Stimulated activated naive CD8-positive, alpha-beta T cell treated with anti-CD3 and anti-CD28 coated beads, Interleukin-15, Interleukin-2, amounts not matched to agents 100 U/mL and 50 U/mL, for 24 hours (primary cell): ENCODE measurements at regions not wholly inside any gene's neighbourhood (a gene's known extent, or its start where the extent isn't known, plus 50 kb on each side); places are given as distances from the start of the nearest gene placed in this dataset.
"Not testable (repeated sequence)": the region's sequence is repeated elsewhere in the genome, so short reads cannot be mapped to it uniquely, and the experiment has no call there.

ENCODE experiments used
- ATAC-seq: fragments of 150-1000 bp; cut with Tn5 transposase; one replicate; pipeline ENCODE4 v1.10.0; 2021
- DNase-seq: peaks from one replicate; pipeline ENCODE4 v3.0.0; 2021

GRCh38 chr5:9790276-9790675 is 160.1 kb upstream of the TAS2R1 start:
- no peak for ATAC-seq

GRCh38 chr5:9789777-9790176 is 159.6 kb upstream of the TAS2R1 start:
- ATAC-seq, result no peak

More at GRCh38 chr5:9790276-9790675, 160.1 kb upstream of the TAS2R1 start:
- no peak for DNase-seq

GRCh38 chr5:9787861-9788600 is 157.9 kb upstream of the TAS2R1 start:
- DNase-seq, result no peak
- no peak for ATAC-seq

More at GRCh38 chr5:9789777-9790176, 159.6 kb upstream of the TAS2R1 start:
- no peak for DNase-seq

GRCh38 chr5:9786380-9787360 is 156.5 kb upstream of the TAS2R1 start:
- DNase-seq, result no peak
- ATAC-seq, result no peak

DNA sequence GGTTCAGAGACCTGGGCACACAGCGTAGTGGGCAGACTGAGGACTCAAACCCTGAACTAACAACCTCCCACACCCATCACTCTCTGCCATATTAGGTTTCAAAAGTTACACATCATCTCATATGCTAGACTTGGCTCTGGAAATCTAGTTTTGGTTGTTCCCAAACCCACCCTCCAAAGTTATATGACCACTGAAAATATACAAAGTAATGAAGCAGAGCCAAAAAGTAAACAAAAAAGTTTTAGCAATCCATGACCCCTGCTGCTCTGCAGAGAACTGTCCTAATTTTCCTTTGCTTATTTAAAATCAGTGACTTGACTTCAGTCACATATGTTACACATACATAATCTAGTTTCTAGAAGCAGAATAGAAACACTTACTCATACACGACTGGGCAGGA is 155.6 kb upstream of the TAS2R1 start:
- ATAC-seq (no peak), DNase-seq (no peak)

DNA sequence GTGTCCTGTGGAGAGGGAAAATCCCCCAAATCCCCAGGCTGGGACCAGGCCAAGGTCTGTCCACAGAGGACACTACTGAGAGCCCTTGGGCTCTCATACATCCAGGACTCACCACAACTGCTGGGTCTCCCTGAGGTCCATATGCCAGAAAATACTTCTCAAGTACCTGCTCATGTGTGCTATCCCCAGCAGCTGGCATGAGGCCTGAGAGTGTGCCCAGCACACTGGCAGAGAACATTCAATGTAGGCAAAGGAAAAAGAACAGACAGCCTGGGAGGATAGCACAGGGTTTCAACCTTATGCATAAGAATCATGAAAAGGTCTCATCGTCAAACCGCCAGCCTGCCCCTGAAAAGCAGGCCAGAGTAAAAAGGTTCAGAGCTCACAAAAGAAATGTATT is 154.1 kb upstream of the TAS2R1 start:
- ATAC-seq (no peak), DNase-seq (no peak)

GRCh38 chr5:9782826-9783560 is 152.8 kb upstream of the TAS2R1 start:
- no peak for ATAC-seq
- no peak for DNase-seq

GRCh38 chr5:9781890-9782289 is 151.7 kb upstream of the TAS2R1 start:
- DNase-seq (no peak), ATAC-seq (no peak)

GRCh38 chr5:9781275-9781674 is 151.1 kb upstream of the TAS2R1 start:
- no peak for DNase-seq
- no peak for ATAC-seq

- ATAC-seq (no peak), DNase-seq (no peak)
Observed at GRCh38 chr5:9780501-9780900, 150.3 kb upstream of the TAS2R1 start.

DNA sequence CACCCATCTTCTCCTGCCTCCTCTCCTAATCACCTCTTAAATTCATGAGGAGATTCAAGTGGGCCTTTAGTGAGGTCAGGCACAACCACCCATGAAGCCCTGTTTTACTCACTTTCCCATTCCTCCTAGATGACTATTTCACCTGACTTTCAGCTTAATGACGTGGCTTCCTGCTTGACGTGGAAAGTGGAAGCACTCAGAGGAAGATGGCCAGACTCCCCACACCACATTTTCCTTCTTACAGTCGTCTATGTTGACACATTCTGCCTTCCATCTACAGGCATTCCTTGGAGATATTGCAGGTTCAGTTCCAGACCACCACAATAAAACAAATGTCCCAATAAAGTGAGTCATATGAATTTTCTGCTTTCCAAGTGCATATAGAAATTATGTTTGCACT is 146.4 kb upstream of the TAS2R1 start:
- no peak for DNase-seq
- ATAC-seq, result no peak

GRCh38 chr5:9775339-9775738 is 145.2 kb upstream of the TAS2R1 start:
- DNase-seq (no peak), ATAC-seq (no peak)

DNA sequence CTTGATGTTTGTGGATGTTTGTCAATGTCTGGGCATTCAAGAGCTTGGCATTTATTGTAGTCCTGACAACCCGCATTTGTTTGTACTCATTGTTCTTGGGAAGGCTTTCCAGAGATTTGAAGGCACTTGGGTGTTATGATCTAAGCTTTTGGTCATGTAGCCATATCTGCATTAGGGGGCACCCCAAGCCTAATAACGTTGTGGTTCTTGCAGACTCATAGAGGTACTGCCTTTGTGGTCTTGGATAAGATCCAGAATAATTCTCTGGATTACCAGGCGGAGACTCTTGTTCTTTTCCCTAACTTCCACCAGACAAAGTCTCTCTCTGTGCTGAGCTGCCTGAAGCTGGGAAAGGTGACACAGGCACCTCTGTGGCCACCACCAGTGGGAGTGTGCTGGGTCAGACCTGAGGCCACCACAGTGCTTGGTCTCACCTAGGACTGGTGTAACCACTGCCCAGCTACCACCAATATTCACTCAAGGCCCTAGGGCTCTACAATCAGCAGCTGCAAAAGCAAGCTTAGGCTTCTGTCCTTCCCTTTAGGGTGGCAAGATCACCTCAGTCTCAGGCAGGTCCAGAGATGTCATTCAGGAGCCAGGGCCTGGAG is 144.4 kb upstream of the TAS2R1 start:
- DNase-seq (no peak), ATAC-seq (no peak)

GRCh38 chr5:9771079-9771478 is 140.9 kb upstream of the TAS2R1 start:
- ATAC-seq (no peak), DNase-seq (no peak)

GRCh38 chr5:9766581-9766980 is 136.4 kb upstream of the TAS2R1 start:
- DNase-seq, result no peak
- ATAC-seq, result no peak

DNA sequence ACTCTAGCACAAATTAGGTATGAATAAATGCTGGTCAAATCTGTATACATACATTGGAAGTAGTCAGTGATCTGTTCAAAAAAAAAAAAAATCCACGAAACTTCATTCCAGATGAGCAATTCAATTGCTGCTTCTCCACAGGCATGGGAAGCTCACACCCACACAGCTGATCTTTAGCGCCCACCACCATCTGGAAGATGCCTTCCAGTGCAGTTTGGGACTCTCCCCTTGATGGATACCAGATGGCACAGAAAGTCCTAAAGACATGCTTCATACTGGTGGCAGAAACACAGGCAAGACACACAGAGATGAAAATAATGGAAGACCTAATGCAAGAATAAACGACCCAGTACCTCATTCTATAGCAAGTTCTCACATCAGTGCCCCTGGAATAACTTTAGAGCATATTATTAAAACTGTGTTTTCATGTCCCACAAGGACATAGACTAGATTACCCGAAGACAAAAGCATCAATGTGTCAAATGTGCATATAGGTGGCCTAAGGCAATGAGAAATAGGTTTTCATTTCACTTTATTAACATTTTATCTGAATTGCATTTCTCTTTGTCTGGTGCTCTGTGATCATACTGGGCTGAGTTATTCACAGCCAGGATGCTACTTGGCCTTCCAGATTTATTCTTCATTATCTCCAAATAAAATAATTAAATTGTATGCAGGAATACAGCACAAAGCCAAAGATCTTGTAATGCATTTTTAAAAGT is 135.4 kb upstream of the TAS2R1 start:
- ATAC-seq (no peak), DNase-seq (no peak)

DNA sequence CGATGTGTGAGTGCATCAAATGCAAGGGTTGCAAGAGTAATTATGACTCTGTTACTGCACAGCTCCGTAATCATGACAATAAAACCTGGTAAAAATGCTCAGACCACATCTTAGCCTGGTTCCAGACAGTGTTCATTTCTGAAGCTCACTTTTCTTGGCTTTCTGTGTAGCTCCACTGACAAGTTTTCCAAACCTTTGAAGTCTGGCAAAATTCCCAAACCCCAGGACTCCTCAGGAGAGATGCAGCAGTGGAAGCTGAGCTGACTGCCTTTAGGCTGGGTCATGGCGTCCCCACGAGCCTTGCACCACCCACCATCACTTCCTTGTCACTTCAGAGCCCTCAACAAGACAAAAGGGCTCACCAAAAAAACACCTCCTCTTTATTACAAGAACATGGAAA is 131.6 kb upstream of the TAS2R1 start:
- no peak for ATAC-seq
- no peak for DNase-seq

DNA sequence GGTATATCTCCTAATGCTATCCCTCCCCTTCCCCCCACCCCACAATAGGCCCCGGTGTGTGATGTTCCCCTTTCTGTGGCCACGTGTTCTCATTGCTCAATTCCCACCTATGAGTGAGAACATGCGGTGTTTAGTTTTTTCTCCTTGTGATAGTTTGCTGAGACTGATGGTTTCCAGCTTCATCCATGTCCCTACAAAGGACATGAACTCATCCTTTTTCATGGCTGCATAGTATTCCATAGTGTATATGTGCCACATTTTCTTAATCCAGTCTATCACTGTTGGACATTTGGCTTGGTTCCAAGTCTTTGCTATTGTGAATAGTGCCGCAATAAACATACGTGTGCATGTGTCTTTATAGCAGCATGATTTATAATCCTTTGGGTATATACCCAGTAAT is 122.5 kb upstream of the TAS2R1 start:
- not testable (repeated sequence) for ATAC-seq, DNase-seq

DNA sequence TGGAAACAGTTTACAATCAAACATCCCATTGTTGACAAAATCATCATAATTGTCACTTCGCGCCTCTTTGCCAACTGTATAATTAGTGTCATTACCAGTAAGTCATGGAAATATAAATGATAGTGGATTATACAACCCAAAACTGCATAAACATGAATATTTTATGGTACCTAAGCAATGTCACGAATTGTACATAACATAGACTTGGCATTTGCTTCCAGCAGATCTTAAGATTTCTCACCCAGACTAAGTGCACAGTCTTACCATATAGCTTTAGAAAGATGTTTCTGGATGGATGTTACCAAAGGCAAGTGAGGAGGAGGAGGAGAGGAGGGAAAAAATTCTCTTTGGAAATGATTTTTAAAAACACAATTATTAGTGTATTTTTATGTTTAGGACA is 113.4 kb upstream of the TAS2R1 start:
- DNase-seq (no peak), ATAC-seq (no peak)

DNA sequence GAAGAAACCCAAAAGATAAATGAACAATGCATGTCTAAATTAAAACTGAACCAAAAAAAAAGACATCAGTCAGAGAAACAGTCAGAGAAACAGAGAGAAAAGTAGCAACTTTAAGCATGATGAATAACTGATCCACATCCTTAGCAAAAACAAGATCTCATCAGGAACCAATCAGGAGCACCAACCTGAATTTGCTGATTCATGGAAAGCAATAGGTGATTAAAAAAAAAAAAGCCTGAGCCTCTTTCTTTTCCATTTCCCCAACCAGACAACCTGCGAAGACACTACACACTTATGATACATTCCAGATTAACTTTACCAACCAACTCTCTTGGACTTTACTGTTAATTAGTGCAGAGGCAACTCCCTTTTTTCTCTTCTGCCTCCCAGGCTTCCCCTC is 112.7 kb upstream of the TAS2R1 start:
- ATAC-seq, result no peak

GRCh38 chr5:9739135-9739534 is 109.0 kb upstream of the TAS2R1 start:
- ATAC-seq (no peak), DNase-seq (no peak)

More for the DNA sequence above, 112.7 kb upstream of the TAS2R1 start:
- DNase-seq, result no peak
